Thyroid gland (tissue), 4 donors: ENCODE measurements at regions not wholly inside any gene's neighbourhood (a gene's known extent, or its start where the extent isn't known, plus 50 kb on each side); places are given as distances from the start of the nearest gene placed in this dataset.

ENCODE experiments used
- CTCF ChIP-seq, 6 experiments: fragments of 200-600 bp in 3 of 6; fragments of 450-650 bp in 3 of 6; sonication (generic) in 3 of 6; IDR thresholded peaks; one replicate each; pipeline ENCODE4 v1.5.1; 2016 to 2019; ENCODE audit warnings: antibody characterized with exemption in 6 of 6, mild to moderate bottlenecking in 2 of 6, inconsistent platforms in 1 of 6, moderate library complexity in 1 of 6
- POLR2A ChIP-seq, 2 donors: fragments of 450-650 bp; IDR thresholded peaks; one replicate each; pipeline ENCODE4 v1.6.1; 2017; ENCODE audit warnings: antibody characterized with exemption in 2 of 2, mild to moderate bottlenecking in 2 of 2, moderate library complexity in 1 of 2

- TF ChIP-seq CTCF (IDR thresholded peaks at IDR 0.05) (no peak), POLR2A (IDR thresholded peaks at IDR 0.05) (no peak)
Measured at GRCh38 chrX:43446752-43447151, 209.3 kb upstream of the MAOA start.
